ENCODE measurements at regions not wholly inside any gene's neighbourhood (a gene's known extent, or its start where the extent isn't known, plus 50 kb on each side); places are given as distances from the start of the nearest gene placed in this dataset.

- Mint-ChIP-seq H3K27ac (peak overlapping the region in 2 of 3 experiments; percentile 86 to 93), H3K27me3 (ENCODE audit: low read depth) (peaks cover 35% of the 10 kb centered on the region), H3K4me3 (no peak overlapping the region), H3K4me1 (peaks cover 23% of the 10 kb centered on the region), H3K36me3 (ENCODE audit: low read depth) (no peaks in the 10 kb centered on the region), H3K9me3 (no peaks in the 10 kb centered on the region)
- TF ChIP-seq, protein P1, sequence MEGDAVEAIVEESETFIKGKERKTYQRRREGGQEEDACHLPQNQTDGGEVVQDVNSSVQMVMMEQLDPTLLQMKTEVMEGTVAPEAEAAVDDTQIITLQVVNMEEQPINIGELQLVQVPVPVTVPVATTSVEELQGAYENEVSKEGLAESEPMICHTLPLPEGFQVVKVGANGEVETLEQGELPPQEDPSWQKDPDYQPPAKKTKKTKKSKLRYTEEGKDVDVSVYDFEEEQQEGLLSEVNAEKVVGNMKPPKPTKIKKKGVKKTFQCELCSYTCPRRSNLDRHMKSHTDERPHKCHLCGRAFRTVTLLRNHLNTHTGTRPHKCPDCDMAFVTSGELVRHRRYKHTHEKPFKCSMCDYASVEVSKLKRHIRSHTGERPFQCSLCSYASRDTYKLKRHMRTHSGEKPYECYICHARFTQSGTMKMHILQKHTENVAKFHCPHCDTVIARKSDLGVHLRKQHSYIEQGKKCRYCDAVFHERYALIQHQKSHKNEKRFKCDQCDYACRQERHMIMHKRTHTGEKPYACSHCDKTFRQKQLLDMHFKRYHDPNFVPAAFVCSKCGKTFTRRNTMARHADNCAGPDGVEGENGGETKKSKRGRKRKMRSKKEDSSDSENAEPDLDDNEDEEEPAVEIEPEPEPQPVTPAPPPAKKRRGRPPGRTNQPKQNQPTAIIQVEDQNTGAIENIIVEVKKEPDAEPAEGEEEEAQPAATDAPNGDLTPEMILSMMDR (IDR thresholded peaks at IDR 0.05; ENCODE audit: unreplicated experiment in 3 of 3): no peak
These were observed 54.0 kb upstream of the TWIST2 start for GRCh38 chr2:238793801-238794449.

DNA sequence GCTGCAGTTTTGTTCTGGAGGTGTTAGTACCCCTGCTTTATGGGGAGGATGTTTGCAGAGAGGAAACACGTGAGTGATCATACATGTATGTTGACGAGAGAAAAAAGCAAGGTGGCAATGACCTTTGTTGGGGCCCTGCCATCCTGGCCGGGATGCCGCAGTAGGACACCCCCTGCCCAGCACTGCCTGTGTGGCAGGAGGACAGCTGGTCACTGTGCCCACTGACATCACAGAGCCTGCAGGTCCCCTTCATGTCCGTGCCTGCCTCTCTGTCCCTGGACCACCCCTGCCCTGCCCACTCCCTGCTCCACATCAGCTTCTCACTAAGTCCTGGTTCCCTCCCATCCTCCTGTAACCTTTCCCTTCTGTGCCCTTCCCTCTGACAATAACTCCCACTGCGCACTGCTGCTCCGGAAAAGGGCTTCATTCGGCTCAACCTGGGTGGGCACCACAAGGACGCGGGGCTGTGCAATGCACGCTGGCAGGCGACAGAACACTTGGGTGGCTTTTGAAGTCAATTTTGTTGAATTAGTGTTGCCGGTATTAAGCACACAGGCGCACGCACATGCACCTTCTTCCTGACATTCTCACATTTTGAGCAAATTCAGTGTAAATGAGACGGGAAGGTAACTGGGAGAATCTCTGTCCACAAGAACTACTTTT, 51.5 kb upstream of the TWIST2 start:
- H3K4me1 Mint-ChIP-seq: peaks cover 10% of the 10 kb centered on the region
- H3K9me3 Mint-ChIP-seq: no peaks in the 10 kb centered on the region
- no peak overlapping the region for H3K27ac Mint-ChIP-seq
- TF ChIP-seq, protein P1 (IDR thresholded peaks at IDR 0.05; ENCODE audit: unreplicated experiment in 3 of 3): no peak
- H3K36me3 Mint-ChIP-seq (ENCODE audit: low read depth): no peaks in the 10 kb centered on the region
- peaks cover 36% of the 10 kb centered on the region for H3K27me3 Mint-ChIP-seq (ENCODE audit: low read depth)
- no peak overlapping the region for H3K4me3 Mint-ChIP-seq

GRCh38 chr2:238797537-238797936, 50.3 kb upstream of the TWIST2 start:
- Mint-ChIP-seq H3K9me3 (no peaks in the 10 kb centered on the region), H3K4me1 (peaks cover 10% of the 10 kb centered on the region), H3K36me3 (ENCODE audit: low read depth) (no peaks in the 10 kb centered on the region), H3K27ac (no peak overlapping the region), H3K27me3 (ENCODE audit: low read depth) (peaks cover 36% of the 10 kb centered on the region), H3K4me3 (no peak overlapping the region)
- TF ChIP-seq, protein P1 (IDR thresholded peaks at IDR 0.05; ENCODE audit: unreplicated experiment in 3 of 3): no peak
